A673 (cell line): ENCODE measurements at regions not wholly inside any gene's neighbourhood (a gene's known extent, or its start where the extent isn't known, plus 50 kb on each side); places are given as distances from the start of the nearest gene placed in this dataset.

Experiments
- BruUV-seq: library from RNA; stranded (reverse); fragments of 400-500 nt; replicated peaks from 2 replicates; lab custom pipeline; 2021; lab: Mats Ljungman, UMichigan
- CTCF ChIA-PET: fragments of 300-600 bp; sonication (Branson Sonifier 250); formaldehyde crosslinking; loops from one replicate; lab custom pipeline; 2022; ENCODE audit warnings: antibody characterized with exemption; lab: Charles Lee
- POLR2A ChIA-PET: fragments of 300-600 bp; sonication (Branson Sonifier 250); formaldehyde crosslinking; loops from one replicate; lab custom pipeline; 2022; ENCODE audit warnings: antibody characterized with exemption; ENCODE audit not compliant: low non-redundant PET; lab: Charles Lee
- DNase-seq: peaks from one replicate; pipeline ENCODE4 v3.0.0-alpha.2; 2015; ENCODE audit warnings: low spot score
- H3K27ac ChIP-seq: fragments of 200-600 bp; sonication (generic); 2 replicates; pipeline ENCODE4 v1.5.1; 2016; ENCODE audit warnings: mixed run types, low read depth, mild to moderate bottlenecking, mixed read lengths, antibody characterized with exemption, low read length; ENCODE audit not compliant: poor library complexity, severe bottlenecking
- H3K27me3 ChIP-seq: fragments of 200-600 bp; sonication (generic); replicated peaks from 2 replicates; pipeline ENCODE4 v1.6.1; 2017; ENCODE audit warnings: mixed run types, low read depth, mild to moderate bottlenecking, mixed read lengths, antibody characterized with exemption, low read length; ENCODE audit not compliant: insufficient read depth, poor library complexity
- H3K36me3 ChIP-seq: fragments of 200-600 bp; sonication (generic); 2 replicates; pipeline ENCODE4 v1.6.1; 2016; ENCODE audit warnings: mixed run types, mild to moderate bottlenecking, mixed read lengths, antibody characterized with exemption, low read length; ENCODE audit not compliant: insufficient read depth, poor library complexity, severe bottlenecking
- H3K4me1 ChIP-seq: fragments of 200-600 bp; sonication (generic); 2 replicates; pipeline ENCODE4 v1.6.1; 2017; ENCODE audit warnings: mixed run types, mild to moderate bottlenecking, mixed read lengths, antibody characterized with exemption, low read length; ENCODE audit not compliant: insufficient read depth, poor library complexity, severe bottlenecking
- H3K4me3 ChIP-seq: fragments of 200-600 bp; sonication (generic); 2 replicates; pipeline ENCODE4 v1.5.1; 2016; ENCODE audit warnings: low read depth, mixed run types, mild to moderate bottlenecking, mixed read lengths, low read length; ENCODE audit not compliant: poor library complexity, severe bottlenecking
- H3K9me3 ChIP-seq: fragments of 200-600 bp; sonication (generic); 2 replicates; pipeline ENCODE4 v1.6.1; 2016; ENCODE audit warnings: mixed run types, low read depth, mild to moderate bottlenecking, mixed read lengths, antibody characterized with exemption, low read length; ENCODE audit not compliant: poor library complexity, severe bottlenecking
- EZH2 ChIP-seq: fragments of 200-600 bp; sonication (generic); IDR thresholded peaks from 2 replicates; pipeline ENCODE4 v1.6.1; 2017; ENCODE audit warnings: borderline replicate concordance, low read depth, mild to moderate bottlenecking, mixed read lengths, antibody characterized with exemption, low read length; ENCODE audit not compliant: poor library complexity, severe bottlenecking
- intact Hi-C: fragments of 100-400 bp; cut with micrococcal nuclease; formaldehyde crosslinking; loops from one replicate; pipeline ENCODE4 v1.10.0; 2022; ENCODE audit not compliant: unreplicated experiment
- TF ChIP-seq, protein P1 (sequence below): fragments of 300-800, 200-600 bp; sonication (generic); conservative IDR thresholded peaks from 2 replicates; pipeline ENCODE4 v1.5.1; 2017; ENCODE audit warnings: low read depth, mild to moderate bottlenecking, antibody characterized with exemption, low read length, moderate library complexity, mixed read lengths

DNA sequence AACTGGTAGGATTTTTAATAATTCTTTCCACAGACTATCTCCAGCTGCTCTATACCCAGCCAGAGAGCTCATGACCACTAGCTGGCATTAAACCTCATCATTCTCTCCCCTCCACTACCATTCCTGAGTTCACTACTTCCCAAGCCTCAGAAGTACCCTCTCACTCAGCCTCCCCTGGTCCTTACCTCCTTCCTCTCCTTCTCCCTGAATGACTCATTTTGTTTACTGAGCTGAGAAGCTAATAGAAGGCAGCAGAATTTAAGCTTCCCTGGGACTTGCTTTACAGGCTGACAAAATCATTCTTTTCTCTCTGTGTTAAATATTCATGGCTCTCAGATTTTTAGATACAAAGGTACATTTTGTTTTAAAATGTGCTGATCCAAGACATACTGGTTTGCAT is 305.4 kb downstream of the TLR4 start:
- ChIA-PET POLR2A (no interaction called here), CTCF (no interaction called here)
- intact Hi-C loops = no loop called here
- DNase-seq = no peak
- no peak overlapping the region for H3K27ac ChIP-seq
- H3K4me3 ChIP-seq = no peak overlapping the region
- TF ChIP-seq EZH2 = no peak
- TF ChIP-seq, protein P1, sequence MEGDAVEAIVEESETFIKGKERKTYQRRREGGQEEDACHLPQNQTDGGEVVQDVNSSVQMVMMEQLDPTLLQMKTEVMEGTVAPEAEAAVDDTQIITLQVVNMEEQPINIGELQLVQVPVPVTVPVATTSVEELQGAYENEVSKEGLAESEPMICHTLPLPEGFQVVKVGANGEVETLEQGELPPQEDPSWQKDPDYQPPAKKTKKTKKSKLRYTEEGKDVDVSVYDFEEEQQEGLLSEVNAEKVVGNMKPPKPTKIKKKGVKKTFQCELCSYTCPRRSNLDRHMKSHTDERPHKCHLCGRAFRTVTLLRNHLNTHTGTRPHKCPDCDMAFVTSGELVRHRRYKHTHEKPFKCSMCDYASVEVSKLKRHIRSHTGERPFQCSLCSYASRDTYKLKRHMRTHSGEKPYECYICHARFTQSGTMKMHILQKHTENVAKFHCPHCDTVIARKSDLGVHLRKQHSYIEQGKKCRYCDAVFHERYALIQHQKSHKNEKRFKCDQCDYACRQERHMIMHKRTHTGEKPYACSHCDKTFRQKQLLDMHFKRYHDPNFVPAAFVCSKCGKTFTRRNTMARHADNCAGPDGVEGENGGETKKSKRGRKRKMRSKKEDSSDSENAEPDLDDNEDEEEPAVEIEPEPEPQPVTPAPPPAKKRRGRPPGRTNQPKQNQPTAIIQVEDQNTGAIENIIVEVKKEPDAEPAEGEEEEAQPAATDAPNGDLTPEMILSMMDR = no peak
- no TSS peak for BruUV-seq
- H3K9me3 ChIP-seq = no peaks in the 10 kb centered on the region
- no peaks in the 10 kb centered on the region for H3K4me1 ChIP-seq
- no peaks in the 10 kb centered on the region for H3K36me3 ChIP-seq
- H3K27me3 ChIP-seq = no peaks in the 10 kb centered on the region

DNA sequence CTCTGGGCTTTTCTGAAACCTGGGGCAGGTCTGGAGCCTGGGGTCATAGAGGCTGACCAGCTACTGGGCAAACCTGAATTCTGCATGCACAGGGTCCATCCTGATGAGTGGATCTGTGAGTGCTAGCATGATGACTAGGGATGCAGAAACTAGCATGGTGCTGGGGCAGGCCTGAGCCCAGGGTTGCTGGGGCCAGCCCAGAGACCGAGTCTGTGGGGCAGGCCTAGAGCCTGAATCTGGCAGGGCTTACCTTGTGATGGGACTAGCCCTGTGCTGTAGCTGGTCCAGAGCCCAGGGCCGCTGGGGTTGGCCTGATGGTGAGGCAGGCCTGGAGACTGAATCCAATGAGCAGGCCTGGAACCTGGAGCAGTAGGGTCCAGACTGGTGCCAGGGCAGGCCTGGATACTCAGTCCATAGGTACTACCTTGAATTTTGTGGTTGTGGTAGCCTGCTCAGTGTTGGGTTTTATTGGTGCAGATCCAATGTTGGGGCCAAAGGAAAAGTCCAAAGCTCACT is 313.5 kb downstream of the TLR4 start:
- ChIA-PET CTCF (no interaction called here), POLR2A (no interaction called here)
- Histone ChIP-seq H3K4me3 (no peak overlapping the region), H3K27ac (no peak overlapping the region), H3K9me3 (no peaks in the 10 kb centered on the region), H3K27me3 (no peaks in the 10 kb centered on the region), H3K36me3 (no peaks in the 10 kb centered on the region), H3K4me1 (no peaks in the 10 kb centered on the region)
- intact Hi-C loops = no loop called here
- DNase-seq = no peak
- no TSS peak for BruUV-seq
- TF ChIP-seq, protein P1 = no peak
- TF ChIP-seq EZH2 = no peak

DNA sequence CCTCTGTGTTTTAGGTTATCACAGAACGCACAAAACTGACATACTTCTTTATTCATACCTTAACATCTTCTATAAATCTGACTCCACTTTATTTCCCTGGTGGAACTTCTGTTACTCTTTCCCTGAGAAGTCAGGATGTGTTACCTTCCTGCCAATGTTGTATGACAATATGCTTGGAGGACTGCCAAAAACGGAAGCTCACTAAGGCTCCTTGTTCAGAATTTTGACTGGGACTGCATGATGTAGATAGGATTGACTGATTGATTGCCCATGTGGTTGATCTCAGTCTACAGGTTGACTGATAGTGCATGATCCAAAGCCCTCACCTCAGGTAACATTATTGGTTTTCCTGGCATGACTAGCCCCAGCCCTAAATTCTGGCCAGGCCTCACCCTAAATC is 319.4 kb downstream of the TLR4 start:
- TF ChIP-seq, protein P1 = no peak
- TF ChIP-seq EZH2 = no peak
- ChIA-PET CTCF (no interaction called here), POLR2A (no interaction called here)
- H3K9me3 ChIP-seq = no peaks in the 10 kb centered on the region
- H3K4me1 ChIP-seq = no peaks in the 10 kb centered on the region
- H3K27ac ChIP-seq = no peak overlapping the region
- no peak for DNase-seq
- intact Hi-C loops = no loop called here
- H3K27me3 ChIP-seq = no peaks in the 10 kb centered on the region
- no TSS peak for BruUV-seq
- no peaks in the 10 kb centered on the region for H3K36me3 ChIP-seq
- no peak overlapping the region for H3K4me3 ChIP-seq
